ENCODE measurements at regions not wholly inside any gene's neighbourhood (a gene's known extent, or its start where the extent isn't known, plus 50 kb on each side); places are given as distances from the start of the nearest gene placed in this dataset.

GRCh38 chr9:108265065-108265464 is 590.7 kb downstream of the ACTL7B start:
- Mint-ChIP-seq H3K27ac (no peak overlapping the region), H3K9me3 (ENCODE audit: insufficient read depth) (no peaks in the 10 kb centered on the region), H3K27me3 (peaks cover 2% of the 10 kb centered on the region), H3K4me3 (no peak overlapping the region), H3K4me1 (no peaks in the 10 kb centered on the region)
- CTCF ChIA-PET: no interaction called here
- Histone ChIP-seq H3K9ac (ENCODE audit: low read length) (no peak overlapping the region), H3K27me3 (replicated peaks in 1 of 4; ENCODE audit: control extremely low read depth in 1 of 4, control insufficient read depth in 3 of 4, insufficient read depth in 4 of 4, low read length in 3 of 4) (no peaks in the 10 kb centered on the region), H3K36me3 (replicated peaks in 1 of 2; ENCODE audit: control extremely low read depth in 1 of 2, control insufficient read depth in 1 of 2, extremely low read depth in 1 of 2, insufficient read depth in 2 of 2, low read length in 1 of 2) (no peaks in the 10 kb centered on the region), H3K4me2 (replicated peaks; ENCODE audit: low read depth, low read length, poor library complexity, severe bottlenecking) (no peak overlapping the region), H4K20me1 (ENCODE audit: control insufficient read depth, insufficient read depth, low read length, poor library complexity, severe bottlenecking) (no peaks in the 10 kb centered on the region), H3K79me2 (ENCODE audit: control insufficient read depth, insufficient read depth, low read length) (no peaks in the 10 kb centered on the region), H2AFZ (ENCODE audit: insufficient read depth, low read depth, low read length, poor library complexity, severe bottlenecking) (no peak overlapping the region), H3K4me1 (ENCODE audit: control insufficient read depth in 2 of 2, insufficient read depth in 2 of 2, low read length in 2 of 2) (no peaks in the 10 kb centered on the region), H3K4me3 (ENCODE audit: control extremely low read depth in 1 of 5, extremely low read depth in 1 of 5, insufficient read depth in 1 of 5, low read depth in 2 of 5, low read length in 4 of 5) (no peak overlapping the region), H3K27ac (ENCODE audit: low read length in 2 of 2) (no peak overlapping the region), H3K9me3 (ENCODE audit: control extremely low read depth in 1 of 3, control insufficient read depth in 2 of 3, insufficient read depth in 1 of 3, low read length in 2 of 3) (no peaks in the 10 kb centered on the region)
- intact Hi-C loops (cut with micrococcal nuclease): no loop called here
- POLR2A ChIA-PET: no interaction called here
- no CpG with 5 or more reads among the region's 1 CpG for WGBS (ENCODE audit: insufficient coverage)
- ATAC-seq (ENCODE audit: low read depth) (no peak), DNase-seq (no peak)
- TF ChIP-seq EZH2 (IDR thresholded peaks at IDR 0.05; ENCODE audit: borderline replicate concordance, insufficient read depth, low read depth, low read length, poor library complexity, severe bottlenecking) (no peak), CTCF (IDR thresholded peaks at IDR 0.05) (no peak)

- peaks cover 2% of the 10 kb centered on the region for H3K27me3 Mint-ChIP-seq
- ChIA-PET CTCF (no interaction called here), POLR2A (no interaction called here)
- DNase-seq: no peak
- intact Hi-C loops (cut with micrococcal nuclease): no loop called here
- no peak overlapping the region for H3K27ac ChIP-seq (ENCODE audit: low read length in 2 of 2)
- H3K36me3 ChIP-seq (replicated peaks in 1 of 2; ENCODE audit: control extremely low read depth in 1 of 2, control insufficient read depth in 1 of 2, extremely low read depth in 1 of 2, insufficient read depth in 2 of 2, low read length in 1 of 2): no peaks in the 10 kb centered on the region
- H3K27ac Mint-ChIP-seq: no peak overlapping the region
- H3K27me3 ChIP-seq (replicated peaks in 1 of 4; ENCODE audit: control extremely low read depth in 1 of 4, control insufficient read depth in 3 of 4, insufficient read depth in 4 of 4, low read length in 3 of 4): no peaks in the 10 kb centered on the region
- H2AFZ ChIP-seq (ENCODE audit: insufficient read depth, low read depth, low read length, poor library complexity, severe bottlenecking): no peak overlapping the region
- H3K9me3 ChIP-seq (ENCODE audit: control extremely low read depth in 1 of 3, control insufficient read depth in 2 of 3, insufficient read depth in 1 of 3, low read length in 2 of 3): no peaks in the 10 kb centered on the region
- no peaks in the 10 kb centered on the region for H3K9me3 Mint-ChIP-seq (ENCODE audit: insufficient read depth)
- H3K4me3 ChIP-seq (ENCODE audit: control extremely low read depth in 1 of 5, extremely low read depth in 1 of 5, insufficient read depth in 1 of 5, low read depth in 2 of 5, low read length in 4 of 5): no peak overlapping the region
- WGBS (ENCODE audit: insufficient coverage): 96% methylated on average over 2 of the region's 4 CpGs
- TF ChIP-seq EZH2 (IDR thresholded peaks at IDR 0.05; ENCODE audit: borderline replicate concordance, insufficient read depth, low read depth, low read length, poor library complexity, severe bottlenecking) (no peak), CTCF (IDR thresholded peaks at IDR 0.05) (no peak)
- H3K9ac ChIP-seq (ENCODE audit: low read length): no peak overlapping the region
- no peak for ATAC-seq (ENCODE audit: low read depth)
- H3K4me3 Mint-ChIP-seq: no peak overlapping the region
- H3K4me1 Mint-ChIP-seq: no peaks in the 10 kb centered on the region
- H3K79me2 ChIP-seq (ENCODE audit: control insufficient read depth, insufficient read depth, low read length): no peaks in the 10 kb centered on the region
- H3K4me1 ChIP-seq (ENCODE audit: control insufficient read depth in 2 of 2, insufficient read depth in 2 of 2, low read length in 2 of 2): no peaks in the 10 kb centered on the region
- no peaks in the 10 kb centered on the region for H4K20me1 ChIP-seq (ENCODE audit: control insufficient read depth, insufficient read depth, low read length, poor library complexity, severe bottlenecking)
- H3K4me2 ChIP-seq (replicated peaks; ENCODE audit: low read depth, low read length, poor library complexity, severe bottlenecking): no peak overlapping the region
Observed at GRCh38 chr9:108264093-108264492, 591.7 kb downstream of the ACTL7B start.

All from B cell (primary cell).